Sigmoid colon (tissue), 6 donors: ENCODE measurements at regions not wholly inside any gene's neighbourhood (a gene's known extent, or its start where the extent isn't known, plus 50 kb on each side); places are given as distances from the start of the nearest gene placed in this dataset.
"Not testable (repeated sequence)": the region's sequence is repeated elsewhere in the genome, so short reads cannot be mapped to it uniquely, and the experiment has no call there.

Experiments
- DNase-seq: peaks from one replicate; pipeline ENCODE4 v3.0.0-alpha.2; 2019
- H3K27ac ChIP-seq, 4 donors: fragments of 200-600 bp; sonication (generic); one replicate each; pipeline ENCODE4 v1.5.1; 2016 to 2019; ENCODE audit warnings: mild to moderate bottlenecking in 1 of 4
- H3K27me3 ChIP-seq, 3 donors: fragments of 200-600 bp; sonication (generic); one replicate each; pipeline ENCODE4 v1.5.1; 2019; ENCODE audit warnings: mild to moderate bottlenecking in 1 of 3
- H3K36me3 ChIP-seq, 4 donors: fragments of 200-600 bp; sonication (generic); one replicate each; pipeline ENCODE4 v1.5.1; 2016 to 2019
- H3K4me1 ChIP-seq, 4 donors: fragments of 200-600 bp; sonication (generic); one replicate each; pipeline ENCODE4 v1.5.1; 2017 to 2019
- H3K4me3 ChIP-seq, 4 donors: fragments of 200-600 bp; sonication (generic); one replicate each; pipeline ENCODE4 v1.5.1; 2017 to 2019; ENCODE audit warnings: mild to moderate bottlenecking in 2 of 4, moderate library complexity in 1 of 4
- H3K9me3 ChIP-seq, 4 donors: fragments of 200-600 bp in 3 of 4; sonication (generic) in 3 of 4; one replicate each; pipeline versions ENCODE4 v1.5.1 to v1.6.1; 2013 to 2019
- CTCF ChIP-seq, 4 experiments: fragments of 450-650 bp in 3 of 4; fragments of 200-600 bp in 1 of 4; IDR thresholded peaks; one replicate each; pipeline ENCODE4 v1.5.1; 2016 to 2019; ENCODE audit warnings: antibody characterized with exemption in 4 of 4, mild to moderate bottlenecking in 3 of 4, moderate library complexity in 2 of 4
- EP300 ChIP-seq, 4 donors: sonication (generic); formaldehyde crosslinking; IDR thresholded peaks; one replicate each; pipeline ENCODE4 v1.6.1; 2017; ENCODE audit warnings: antibody characterized with exemption in 4 of 4
- POLR2A ChIP-seq, 2 donors: fragments of 450-650 bp; IDR thresholded peaks; one replicate each; pipeline ENCODE4 v1.6.1; 2016; ENCODE audit warnings: antibody characterized with exemption in 2 of 2, mild to moderate bottlenecking in 2 of 2, moderate library complexity in 2 of 2
- POLR2AphosphoS5 ChIP-seq, 4 donors: sonication (generic); formaldehyde crosslinking; IDR thresholded peaks; one replicate each; pipeline ENCODE4 v1.6.1; 2017; ENCODE audit warnings: antibody characterized with exemption in 4 of 4
- WGBS, 2 donors: extraction: QIAGEN DNeasy Blood & Tissue Kit; methylation state at CpG; one replicate each; pipeline ENCODE4 v1.1.7; 2013; 5-methylcytosine and 5-hydroxymethylcytosine counted together
- intact Hi-C: fragments of 100-400 bp; cut with DNase I; formaldehyde crosslinking; loops from one replicate; pipeline ENCODE4 v1.15.1; 2023
- donor health status: healthy with polysubstance abuse.
- donor health status: healthy.

- WGBS, 2 donors, result 56 to 64% methylated on average over 3 of the region's 3 CpGs
- intact Hi-C loops, result no loop called here
- no peaks in the 10 kb centered on the region for H3K4me1 ChIP-seq
- H3K9me3 ChIP-seq, result no peaks in the 10 kb centered on the region
- H3K27ac ChIP-seq, result no peak overlapping the region
- DNase-seq, result no peak
- no peaks in the 10 kb centered on the region for H3K27me3 ChIP-seq
- no peak overlapping the region for H3K4me3 ChIP-seq
- TF ChIP-seq EP300 (IDR thresholded peaks at IDR 0.05) (no peak), POLR2AphosphoS5 (IDR thresholded peaks at IDR 0.05) (no peak), POLR2A (IDR thresholded peaks at IDR 0.05) (no peak), CTCF (IDR thresholded peaks at IDR 0.05) (no peak)
- H3K36me3 ChIP-seq, result no peaks in the 10 kb centered on the region
These were observed 231.4 kb downstream of the NR2F1-AS1 start for GRCh38 chr5:93349613-93350012.

GRCh38 chr5:93348231-93348630 is 232.8 kb downstream of the NR2F1-AS1 start:
- intact Hi-C loops, result no loop called here
- H3K4me1 ChIP-seq, result no peaks in the 10 kb centered on the region

GRCh38 chr5:93346850-93347249 is 234.2 kb downstream of the NR2F1-AS1 start:
- DNase-seq, H3K9me3 ChIP-seq, H3K27ac ChIP-seq, H3K4me3 ChIP-seq, H3K27me3 ChIP-seq, H3K36me3 ChIP-seq, H3K4me1 ChIP-seq, intact Hi-C loops: not testable (repeated sequence)
- 14 to 53% methylated on average over 1 of the region's 1 CpG for WGBS, 2 donors

More at GRCh38 chr5:93348231-93348630, 232.8 kb downstream of the NR2F1-AS1 start:
- no peaks in the 10 kb centered on the region for H3K27me3 ChIP-seq
- no peaks in the 10 kb centered on the region for H3K9me3 ChIP-seq
- DNase-seq, result no peak
- 92 to 93% methylated on average over 15 of the region's 15 CpGs for WGBS, 2 donors
- TF ChIP-seq CTCF (IDR thresholded peaks at IDR 0.05) (no peak), POLR2AphosphoS5 (IDR thresholded peaks at IDR 0.05) (no peak)
- H3K27ac ChIP-seq, result no peak overlapping the region
- H3K36me3 ChIP-seq, result no peaks in the 10 kb centered on the region
- no peak overlapping the region for H3K4me3 ChIP-seq

GRCh38 chr5:93346301-93346700 is 234.7 kb downstream of the NR2F1-AS1 start:
- WGBS, 2 donors, result 77 to 84% methylated on average over 5 of the region's 5 CpGs
- H3K4me3 ChIP-seq, result no peak overlapping the region
- no peak for TF ChIP-seq POLR2AphosphoS5 (IDR thresholded peaks at IDR 0.05)
- TF ChIP-seq CTCF (IDR thresholded peaks at IDR 0.05), result no peak
- TF ChIP-seq POLR2A (IDR thresholded peaks at IDR 0.05), result no peak
- no peak for TF ChIP-seq EP300 (IDR thresholded peaks at IDR 0.05)

GRCh38 chr5:93343570-93343969 is 237.4 kb downstream of the NR2F1-AS1 start:
- no peaks in the 10 kb centered on the region for H3K9me3 ChIP-seq
- H3K36me3 ChIP-seq, result no peaks in the 10 kb centered on the region
- intact Hi-C loops, result no loop called here
- no peak for TF ChIP-seq POLR2AphosphoS5 (IDR thresholded peaks at IDR 0.05)
- H3K4me1 ChIP-seq, result no peaks in the 10 kb centered on the region
- no peaks in the 10 kb centered on the region for H3K27me3 ChIP-seq
- DNase-seq, result no peak
- 62 to 64% methylated on average over 3 of the region's 3 CpGs for WGBS, 2 donors
- no peak overlapping the region for H3K27ac ChIP-seq
- no peak overlapping the region for H3K4me3 ChIP-seq

More at GRCh38 chr5:93346301-93346700, 234.7 kb downstream of the NR2F1-AS1 start:
- intact Hi-C loops, result no loop called here
- Histone ChIP-seq H3K36me3 (no peaks in the 10 kb centered on the region), H3K4me1 (no peaks in the 10 kb centered on the region), H3K9me3 (no peaks in the 10 kb centered on the region), H3K27me3 (no peaks in the 10 kb centered on the region), H3K27ac (no peak overlapping the region)
- no peak for DNase-seq

- Histone ChIP-seq H3K27ac (no peak overlapping the region), H3K36me3 (no peaks in the 10 kb centered on the region), H3K9me3 (no peaks in the 10 kb centered on the region), H3K4me3 (no peak overlapping the region), H3K4me1 (no peaks in the 10 kb centered on the region), H3K27me3 (no peaks in the 10 kb centered on the region)
- WGBS, 2 donors, result 38 to 59% methylated on average over 6 of the region's 6 CpGs
- intact Hi-C loops, result no loop called here
- no peak for DNase-seq
- TF ChIP-seq CTCF (IDR thresholded peaks at IDR 0.05) (no peak), POLR2AphosphoS5 (IDR thresholded peaks at IDR 0.05) (no peak), POLR2A (IDR thresholded peaks at IDR 0.05) (no peak), EP300 (IDR thresholded peaks at IDR 0.05) (no peak)
These were observed 238.4 kb downstream of the NR2F1-AS1 start for GRCh38 chr5:93342563-93343061.
